Vagina (tissue), 2 donors: ENCODE measurements at regions not wholly inside any gene's neighbourhood (a gene's known extent, or its start where the extent isn't known, plus 50 kb on each side); places are given as distances from the start of the nearest gene placed in this dataset.

ENCODE experiments used
- POLR2A ChIP-seq, 2 donors: fragments of 450-650 bp; IDR thresholded peaks; one replicate each; pipeline ENCODE4 v1.6.1; 2017; ENCODE audit warnings: antibody characterized with exemption in 2 of 2, mild to moderate bottlenecking in 2 of 2, moderate library complexity in 2 of 2
- TF ChIP-seq, protein P1 (sequence below), 3 experiments: fragments of 450-650 bp in 2 of 3; fragments of 200-600 bp in 1 of 3; sonication (generic) in 1 of 3; IDR thresholded peaks; one replicate each; pipeline ENCODE4 v1.5.1; 2017 to 2019; ENCODE audit warnings: antibody characterized with exemption in 3 of 3, mild to moderate bottlenecking in 2 of 3, moderate library complexity in 2 of 3

DNA sequence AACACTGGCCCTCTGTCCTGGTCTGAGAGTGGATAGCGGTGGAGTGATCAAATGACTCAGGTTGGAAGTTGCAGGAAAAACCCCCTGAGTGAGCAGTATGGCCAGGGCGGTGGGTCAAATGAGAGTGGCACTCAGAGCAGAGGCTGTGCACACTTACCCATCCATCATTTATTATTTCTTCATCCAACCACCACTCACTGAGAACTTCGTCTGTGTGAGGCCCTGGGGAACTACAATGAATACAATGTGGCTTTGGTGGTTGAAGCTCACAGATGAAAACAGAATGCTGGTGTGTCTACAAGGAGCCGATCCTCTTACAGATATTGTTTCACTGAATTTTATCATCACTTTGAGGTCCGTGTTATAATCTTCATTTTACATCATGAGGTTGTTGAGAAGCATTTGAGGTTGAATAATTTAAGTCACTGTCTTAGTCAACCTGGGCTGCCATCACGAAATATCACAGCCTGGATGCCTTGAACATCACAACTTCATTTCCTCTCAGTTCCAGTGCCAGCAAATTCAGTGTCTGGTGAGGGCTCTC is 73.4 kb upstream of the ID2 start:
- TF ChIP-seq, protein P1, sequence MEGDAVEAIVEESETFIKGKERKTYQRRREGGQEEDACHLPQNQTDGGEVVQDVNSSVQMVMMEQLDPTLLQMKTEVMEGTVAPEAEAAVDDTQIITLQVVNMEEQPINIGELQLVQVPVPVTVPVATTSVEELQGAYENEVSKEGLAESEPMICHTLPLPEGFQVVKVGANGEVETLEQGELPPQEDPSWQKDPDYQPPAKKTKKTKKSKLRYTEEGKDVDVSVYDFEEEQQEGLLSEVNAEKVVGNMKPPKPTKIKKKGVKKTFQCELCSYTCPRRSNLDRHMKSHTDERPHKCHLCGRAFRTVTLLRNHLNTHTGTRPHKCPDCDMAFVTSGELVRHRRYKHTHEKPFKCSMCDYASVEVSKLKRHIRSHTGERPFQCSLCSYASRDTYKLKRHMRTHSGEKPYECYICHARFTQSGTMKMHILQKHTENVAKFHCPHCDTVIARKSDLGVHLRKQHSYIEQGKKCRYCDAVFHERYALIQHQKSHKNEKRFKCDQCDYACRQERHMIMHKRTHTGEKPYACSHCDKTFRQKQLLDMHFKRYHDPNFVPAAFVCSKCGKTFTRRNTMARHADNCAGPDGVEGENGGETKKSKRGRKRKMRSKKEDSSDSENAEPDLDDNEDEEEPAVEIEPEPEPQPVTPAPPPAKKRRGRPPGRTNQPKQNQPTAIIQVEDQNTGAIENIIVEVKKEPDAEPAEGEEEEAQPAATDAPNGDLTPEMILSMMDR (IDR thresholded peaks at IDR 0.05): no peak
- TF ChIP-seq POLR2A (IDR thresholded peaks at IDR 0.05): no peak
